ENCODE measurements at regions not wholly inside any gene's neighbourhood (a gene's known extent, or its start where the extent isn't known, plus 50 kb on each side); places are given as distances from the start of the nearest gene placed in this dataset.
"Not testable (repeated sequence)": the region's sequence is repeated elsewhere in the genome, so short reads cannot be mapped to it uniquely, and the experiment has no call there.

DNA sequence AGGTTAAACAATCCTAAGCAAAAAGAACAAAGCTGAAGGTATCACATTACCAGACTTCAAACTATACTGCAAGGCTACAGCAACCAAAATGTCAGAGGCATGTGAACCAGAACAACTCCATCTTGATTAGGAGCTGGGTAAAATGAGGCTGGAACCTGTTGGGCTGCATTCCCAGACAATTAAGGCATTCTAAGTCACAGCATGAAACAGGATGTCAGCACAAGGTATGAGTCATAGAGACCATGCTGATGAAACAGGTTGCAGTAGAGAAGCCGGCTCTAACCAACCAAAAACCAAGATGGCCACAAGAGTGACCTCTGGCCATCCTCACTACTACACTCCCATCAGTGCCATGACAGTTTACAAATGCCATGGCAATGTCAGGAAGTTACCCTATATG lies 252.0 kb downstream of the RASEF start:
- no peak overlapping the region for H3K27ac Mint-ChIP-seq
- H3K27me3 Mint-ChIP-seq = no peaks in the 10 kb centered on the region
- no peaks in the 10 kb centered on the region for H3K9me3 Mint-ChIP-seq
- H3K36me3 Mint-ChIP-seq (ENCODE audit: low read depth) = no peaks in the 10 kb centered on the region
- intact Hi-C loops (cut with micrococcal nuclease) = no loop called here
- H3K4me3 Mint-ChIP-seq = no peak overlapping the region
- H3K4me1 Mint-ChIP-seq (ENCODE audit: low read depth) = no peaks in the 10 kb centered on the region

DNA sequence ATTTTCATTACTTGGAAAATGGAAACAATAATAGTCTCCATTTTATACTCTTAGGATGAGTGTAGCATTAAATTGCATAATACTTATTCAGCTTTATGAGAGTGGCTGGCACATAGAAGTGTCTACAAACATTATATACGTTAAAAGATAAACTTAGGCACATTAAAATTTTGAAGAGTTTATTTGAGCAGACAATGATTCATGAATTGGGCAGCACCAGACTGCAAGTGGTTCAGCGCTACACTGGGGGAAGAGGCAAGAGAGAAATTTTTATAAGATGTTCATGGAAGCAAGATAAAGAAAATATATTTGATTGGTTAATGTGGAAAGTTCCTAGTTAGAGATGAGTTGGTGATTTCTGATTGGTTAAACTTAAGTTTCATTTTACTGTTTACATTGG lies 243.7 kb downstream of the RASEF start:
- no peaks in the 10 kb centered on the region for H3K36me3 Mint-ChIP-seq (ENCODE audit: low read depth)
- no peak overlapping the region for H3K27ac Mint-ChIP-seq
- intact Hi-C loops (cut with micrococcal nuclease) = no loop called here
- peaks cover 7% of the 10 kb centered on the region for H3K9me3 Mint-ChIP-seq
- no peaks in the 10 kb centered on the region for H3K27me3 Mint-ChIP-seq
- H3K4me1 Mint-ChIP-seq (ENCODE audit: low read depth) = no peaks in the 10 kb centered on the region
- H3K4me3 Mint-ChIP-seq = no peak overlapping the region

DNA sequence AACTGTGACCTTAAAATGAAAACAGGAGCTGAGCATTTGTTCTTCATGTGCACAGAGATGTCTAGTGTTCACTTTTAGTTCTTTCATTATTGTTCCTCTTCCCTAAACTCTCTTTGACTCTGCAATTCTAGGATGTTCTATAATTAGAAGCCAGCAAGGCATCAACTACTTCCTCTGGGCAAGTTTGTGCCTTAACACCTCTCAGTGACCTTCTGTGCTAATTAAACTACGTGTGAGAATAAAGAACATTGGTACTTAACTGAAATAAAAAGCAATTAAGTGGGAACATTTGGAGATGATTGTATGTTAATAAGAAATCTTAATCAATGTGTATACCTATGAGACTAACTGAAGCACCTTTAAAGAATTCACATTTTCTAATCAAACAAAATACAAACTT lies 242.8 kb downstream of the RASEF start:
- Mint-ChIP-seq H3K4me1 (ENCODE audit: low read depth) (no peaks in the 10 kb centered on the region), H3K9me3 (peaks cover 12% of the 10 kb centered on the region), H3K36me3 (ENCODE audit: low read depth) (no peaks in the 10 kb centered on the region), H3K27me3 (no peaks in the 10 kb centered on the region), H3K27ac (no peak overlapping the region), H3K4me3 (no peak overlapping the region)
- intact Hi-C loops (cut with micrococcal nuclease) = no loop called here

DNA sequence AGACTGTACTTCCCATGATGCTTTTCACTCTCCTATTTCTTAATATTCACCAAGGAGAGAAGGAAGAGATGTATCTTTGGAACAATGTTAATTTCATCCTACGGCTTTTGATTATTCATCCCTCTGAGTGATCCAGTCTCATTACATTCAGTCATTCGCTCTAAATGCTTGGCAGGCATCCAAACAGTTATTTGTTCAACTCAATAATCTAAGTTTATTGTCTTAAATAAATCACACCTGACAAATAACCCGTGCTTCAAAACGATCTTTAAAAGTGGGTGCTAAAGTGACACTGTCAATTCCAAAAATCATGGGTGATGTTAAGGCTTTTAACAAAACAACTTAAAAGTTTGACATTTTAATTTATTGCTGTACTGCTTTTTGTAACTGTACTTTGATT lies 233.1 kb downstream of the RASEF start:
- no peaks in the 10 kb centered on the region for H3K4me1 Mint-ChIP-seq (ENCODE audit: low read depth)
- no peaks in the 10 kb centered on the region for H3K36me3 Mint-ChIP-seq (ENCODE audit: low read depth)
- peaks cover 17% of the 10 kb centered on the region for H3K9me3 Mint-ChIP-seq
- no peak overlapping the region for H3K4me3 Mint-ChIP-seq
- intact Hi-C loops (cut with micrococcal nuclease) = no loop called here
- H3K27ac Mint-ChIP-seq = no peak overlapping the region
- H3K27me3 Mint-ChIP-seq = no peaks in the 10 kb centered on the region

DNA sequence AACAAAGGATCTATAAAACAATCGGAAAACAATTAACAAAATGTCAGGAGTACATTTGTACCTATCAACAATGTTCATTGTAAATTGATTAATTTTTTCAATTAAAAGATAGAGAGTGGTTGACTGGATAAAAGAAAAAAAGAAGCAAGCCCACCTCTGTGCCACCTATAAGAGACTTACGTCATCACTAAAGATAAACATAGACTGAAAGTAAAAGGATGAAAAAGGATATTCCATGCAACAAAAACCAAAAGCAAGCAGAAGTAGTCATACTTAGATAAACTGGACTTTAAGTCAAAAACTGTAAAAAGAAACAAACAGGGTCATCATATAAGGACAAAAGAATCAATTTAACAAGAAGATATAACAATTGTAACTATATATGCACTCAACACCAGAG lies 197.4 kb downstream of the RASEF start:
- Mint-ChIP-seq H3K4me1 (ENCODE audit: low read depth) (no peaks in the 10 kb centered on the region), H3K9me3 (peaks cover 5% of the 10 kb centered on the region), H3K4me3 (no peak overlapping the region), H3K36me3 (ENCODE audit: low read depth) (no peaks in the 10 kb centered on the region), H3K27me3 (no peaks in the 10 kb centered on the region), H3K27ac (no peak overlapping the region)
- intact Hi-C loops (cut with micrococcal nuclease) = no loop called here

DNA sequence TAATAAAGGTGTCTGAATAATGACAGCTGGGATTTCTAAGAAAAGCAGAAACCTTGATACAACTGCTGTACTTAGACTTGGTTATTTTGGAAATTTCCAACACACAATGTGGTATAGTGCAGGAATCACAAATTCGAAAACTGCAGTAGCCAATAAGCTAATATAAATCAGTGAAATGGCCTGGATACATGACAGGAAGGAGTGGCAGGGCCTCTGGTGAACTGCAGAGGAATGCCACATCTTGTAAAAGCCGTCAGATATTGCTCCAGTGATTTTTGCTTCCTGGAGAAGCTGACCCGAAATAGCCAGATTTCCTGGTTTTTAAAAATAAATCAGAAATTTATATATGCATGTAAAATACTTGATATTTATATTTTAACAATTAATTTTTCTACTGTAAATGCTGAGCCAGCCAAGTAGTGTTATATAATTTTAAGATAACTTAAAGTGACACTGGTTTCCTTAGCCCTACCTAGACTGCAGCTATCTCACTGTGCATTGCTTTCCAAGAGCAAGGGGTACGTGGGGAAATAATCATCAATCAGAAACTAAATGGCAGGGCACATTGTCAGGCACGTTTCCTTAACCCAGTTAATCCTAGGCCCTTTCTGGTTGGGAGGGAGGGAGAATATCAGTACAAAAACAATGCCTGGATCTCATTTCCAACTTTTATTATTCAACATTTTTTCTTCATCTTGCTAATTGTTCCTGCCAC lies 182.4 kb downstream of the RASEF start:
- Mint-ChIP-seq H3K36me3 (ENCODE audit: low read depth) (no peaks in the 10 kb centered on the region), H3K4me1 (ENCODE audit: low read depth) (no peaks in the 10 kb centered on the region), H3K9me3 (peaks cover 10% of the 10 kb centered on the region), H3K4me3 (no peak overlapping the region), H3K27ac (no peak overlapping the region), H3K27me3 (no peaks in the 10 kb centered on the region)
- intact Hi-C loops (cut with micrococcal nuclease) = no loop called here

DNA sequence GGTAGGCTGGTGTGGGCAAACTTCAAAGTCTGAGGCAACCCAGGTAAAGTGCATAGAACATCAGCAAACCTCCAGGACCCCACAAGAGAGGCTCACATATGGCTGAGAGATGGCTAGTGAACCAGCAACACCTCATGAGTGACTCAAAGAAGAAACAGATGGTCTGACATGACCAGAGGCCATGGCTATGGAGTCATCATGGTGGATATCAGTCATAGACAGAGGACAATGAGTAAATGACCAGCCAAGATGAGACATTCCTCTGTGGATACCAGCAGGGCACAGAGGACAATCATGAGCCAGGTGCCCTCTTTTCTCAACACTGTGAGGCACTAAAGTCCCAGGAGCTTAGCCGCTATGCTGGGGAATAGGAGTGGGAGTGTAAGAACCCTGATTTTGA lies 180.8 kb downstream of the RASEF start:
- no peak overlapping the region for H3K27ac Mint-ChIP-seq
- peaks cover 12% of the 10 kb centered on the region for H3K9me3 Mint-ChIP-seq
- H3K27me3 Mint-ChIP-seq = no peaks in the 10 kb centered on the region
- H3K4me3 Mint-ChIP-seq = no peak overlapping the region
- intact Hi-C loops (cut with micrococcal nuclease) = no loop called here
- H3K4me1 Mint-ChIP-seq (ENCODE audit: low read depth) = no peaks in the 10 kb centered on the region
- H3K36me3 Mint-ChIP-seq (ENCODE audit: low read depth) = no peaks in the 10 kb centered on the region

DNA sequence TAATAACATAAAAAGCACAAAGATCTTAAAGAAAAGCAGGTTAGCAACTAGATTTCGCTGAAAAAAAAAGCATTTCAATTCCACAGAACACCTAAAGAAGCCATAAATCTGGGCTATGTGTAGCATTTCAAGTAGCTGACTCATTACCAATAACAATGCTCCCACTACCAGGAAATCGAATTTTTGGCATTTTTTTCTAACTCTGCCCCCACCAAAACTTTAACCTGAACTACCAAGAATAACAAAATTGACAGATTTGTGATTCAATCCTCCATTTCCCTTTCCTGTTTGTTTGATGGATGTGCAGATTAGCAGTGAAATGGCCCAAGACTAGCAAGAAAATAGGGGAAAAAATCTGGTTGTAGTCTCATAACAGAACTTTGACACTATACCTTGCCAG lies 180.2 kb downstream of the RASEF start:
- Mint-ChIP-seq H3K27ac (no peak overlapping the region), H3K9me3 (peaks cover 12% of the 10 kb centered on the region), H3K27me3 (no peaks in the 10 kb centered on the region), H3K4me1 (ENCODE audit: low read depth) (no peaks in the 10 kb centered on the region), H3K36me3 (ENCODE audit: low read depth) (no peaks in the 10 kb centered on the region), H3K4me3 (no peak overlapping the region)
- intact Hi-C loops (cut with micrococcal nuclease) = no loop called here

DNA sequence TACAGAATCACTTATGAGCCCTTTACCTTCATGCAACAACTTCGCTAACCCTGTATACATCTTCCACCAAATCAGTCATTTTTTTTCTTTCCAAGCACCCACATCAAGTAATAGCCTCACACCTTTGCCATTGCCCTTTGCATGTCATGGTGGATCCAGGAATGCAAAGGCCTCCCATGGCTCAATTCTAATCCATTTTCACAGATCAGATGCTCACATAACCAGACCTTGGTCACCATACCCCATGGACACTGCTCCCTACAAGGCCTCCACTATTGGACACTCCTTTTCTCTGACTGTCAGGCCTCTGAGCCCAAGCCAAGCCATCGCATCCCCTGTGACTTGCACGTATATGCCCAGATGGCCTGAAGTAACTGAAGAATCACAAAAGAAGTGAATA lies 179.5 kb downstream of the RASEF start:
- Mint-ChIP-seq H3K4me3 (no peak overlapping the region), H3K27ac (no peak overlapping the region), H3K9me3 (peaks cover 12% of the 10 kb centered on the region), H3K27me3 (no peaks in the 10 kb centered on the region), H3K4me1 (ENCODE audit: low read depth) (no peaks in the 10 kb centered on the region), H3K36me3 (ENCODE audit: low read depth) (no peaks in the 10 kb centered on the region)
- intact Hi-C loops (cut with micrococcal nuclease) = no loop called here

DNA sequence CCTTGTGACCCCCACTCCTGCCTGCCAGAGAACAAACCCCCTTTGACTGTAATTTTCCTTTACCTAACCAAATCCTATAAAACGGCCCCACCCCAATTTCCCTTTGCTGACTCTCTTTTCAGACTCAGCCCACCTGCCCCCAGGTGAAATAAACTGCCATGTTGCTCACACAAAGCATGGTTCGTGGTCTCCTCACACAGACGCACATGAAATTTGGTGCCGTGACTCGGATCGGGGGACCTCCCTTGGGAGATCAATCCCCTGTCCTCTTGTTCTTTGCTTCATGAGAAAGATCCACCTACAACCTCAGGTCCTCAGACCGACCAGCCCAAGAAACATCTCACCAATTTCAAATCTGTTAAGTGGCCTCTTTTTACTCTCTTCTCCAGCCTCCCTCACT lies 179.0 kb downstream of the RASEF start:
- H3K4me1 Mint-ChIP-seq (ENCODE audit: low read depth); H3K36me3 Mint-ChIP-seq (ENCODE audit: low read depth); intact Hi-C loops (cut with micrococcal nuclease); H3K27ac Mint-ChIP-seq; H3K4me3 Mint-ChIP-seq; H3K27me3 Mint-ChIP-seq: not testable (repeated sequence)
- H3K9me3 Mint-ChIP-seq = peaks cover 12% of the 10 kb centered on the region

DNA sequence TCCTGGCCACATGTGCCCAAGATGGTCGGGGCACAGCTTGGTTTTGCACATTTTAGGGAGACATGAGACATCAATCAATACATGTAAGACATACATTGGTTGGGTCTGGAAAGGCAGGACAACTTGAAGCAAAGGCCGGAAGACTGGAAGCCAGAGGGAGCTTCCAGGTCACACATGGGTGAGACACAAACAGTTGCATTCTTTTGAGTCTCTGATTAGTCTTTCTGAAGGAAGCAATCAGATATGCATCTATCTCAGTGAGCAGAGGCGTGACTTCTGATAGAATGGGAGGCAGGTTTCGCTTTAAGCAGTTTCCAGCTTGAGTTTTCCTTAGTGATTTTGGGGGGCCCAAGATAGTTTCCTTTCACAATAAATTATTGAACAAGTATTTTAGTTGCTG lies 172.5 kb downstream of the RASEF start:
- Mint-ChIP-seq H3K27me3 (no peaks in the 10 kb centered on the region), H3K4me3 (no peak overlapping the region), H3K4me1 (ENCODE audit: low read depth) (no peaks in the 10 kb centered on the region), H3K9me3 (peaks cover 3% of the 10 kb centered on the region), H3K36me3 (ENCODE audit: low read depth) (no peaks in the 10 kb centered on the region), H3K27ac (no peak overlapping the region)
- intact Hi-C loops (cut with micrococcal nuclease) = no loop called here

DNA sequence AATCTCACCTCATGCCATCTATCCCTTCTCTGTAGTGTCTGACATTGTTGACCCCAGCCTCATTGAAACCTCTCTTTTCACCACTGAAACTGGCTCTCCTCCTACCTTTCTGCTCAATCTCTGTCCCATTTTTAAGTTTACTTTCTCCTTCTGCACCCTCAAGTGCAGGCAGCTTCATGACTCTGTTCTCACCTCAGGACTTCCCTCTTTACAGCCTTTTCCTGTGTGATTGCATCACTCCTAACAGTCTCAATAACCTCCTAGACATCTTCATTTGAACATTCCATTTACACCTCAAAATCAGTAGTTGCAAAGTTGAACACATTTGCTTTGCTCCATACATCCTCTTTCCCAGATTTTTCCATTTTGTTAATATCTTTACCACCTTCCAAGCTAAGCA lies 172.1 kb downstream of the RASEF start:
- no peak overlapping the region for H3K4me3 Mint-ChIP-seq
- H3K9me3 Mint-ChIP-seq = peaks cover under 1% of the 10 kb centered on the region
- H3K4me1 Mint-ChIP-seq (ENCODE audit: low read depth) = no peaks in the 10 kb centered on the region
- no peaks in the 10 kb centered on the region for H3K36me3 Mint-ChIP-seq (ENCODE audit: low read depth)
- H3K27ac Mint-ChIP-seq = no peak overlapping the region
- intact Hi-C loops (cut with micrococcal nuclease) = no loop called here
- no peaks in the 10 kb centered on the region for H3K27me3 Mint-ChIP-seq

DNA sequence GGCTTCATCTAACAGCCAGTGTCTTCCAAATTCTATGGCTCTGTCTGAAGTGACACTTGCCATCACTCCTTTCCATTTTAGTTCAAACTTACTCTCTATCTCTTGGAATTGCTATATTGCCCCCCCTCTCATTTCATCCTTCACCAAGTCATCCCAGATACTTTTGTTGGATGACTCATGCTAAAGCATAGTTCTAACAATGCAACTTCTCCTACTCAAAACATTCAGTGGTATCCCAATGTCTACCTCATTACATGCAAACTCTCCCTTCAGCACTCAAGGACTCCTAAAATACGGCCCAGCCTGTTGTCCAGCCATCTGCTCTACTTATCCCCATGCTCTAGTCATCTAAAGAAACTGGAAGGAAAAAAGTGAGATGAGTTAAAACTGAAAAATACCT lies 171.6 kb downstream of the RASEF start:
- peaks cover 5% of the 10 kb centered on the region for H3K9me3 Mint-ChIP-seq

DNA sequence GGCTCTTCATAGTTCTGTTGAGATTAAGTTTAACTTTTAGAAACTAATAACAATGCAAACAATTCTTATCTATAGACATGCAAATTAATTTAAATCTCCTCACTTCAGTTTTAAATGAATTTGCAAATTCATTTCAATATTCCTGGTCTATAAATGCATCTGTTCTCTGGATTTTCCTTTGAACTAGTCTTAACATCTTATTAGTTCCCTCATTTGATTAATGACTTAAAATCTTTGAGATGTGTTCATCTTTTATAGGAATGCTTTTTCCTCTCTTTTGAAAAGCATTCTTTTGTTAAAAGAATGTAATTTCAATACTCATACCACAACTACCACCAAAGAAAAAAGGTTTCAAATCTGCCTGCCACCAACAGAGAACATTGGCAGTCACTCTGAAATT lies 169.4 kb downstream of the RASEF start:
- intact Hi-C loops (cut with micrococcal nuclease) = no loop called here
- H3K36me3 Mint-ChIP-seq (ENCODE audit: low read depth) = no peaks in the 10 kb centered on the region
- no peaks in the 10 kb centered on the region for H3K4me1 Mint-ChIP-seq (ENCODE audit: low read depth)
- no peak overlapping the region for H3K4me3 Mint-ChIP-seq
- H3K27ac Mint-ChIP-seq = no peak overlapping the region
- peaks cover 13% of the 10 kb centered on the region for H3K9me3 Mint-ChIP-seq
- no peaks in the 10 kb centered on the region for H3K27me3 Mint-ChIP-seq

More for the DNA sequence above, 171.6 kb downstream of the RASEF start:
- H3K27ac Mint-ChIP-seq = no peak overlapping the region
- no peaks in the 10 kb centered on the region for H3K27me3 Mint-ChIP-seq
- H3K4me1 Mint-ChIP-seq (ENCODE audit: low read depth) = no peaks in the 10 kb centered on the region
- H3K36me3 Mint-ChIP-seq (ENCODE audit: low read depth) = no peaks in the 10 kb centered on the region
- no peak overlapping the region for H3K4me3 Mint-ChIP-seq
- intact Hi-C loops (cut with micrococcal nuclease) = no loop called here

DNA sequence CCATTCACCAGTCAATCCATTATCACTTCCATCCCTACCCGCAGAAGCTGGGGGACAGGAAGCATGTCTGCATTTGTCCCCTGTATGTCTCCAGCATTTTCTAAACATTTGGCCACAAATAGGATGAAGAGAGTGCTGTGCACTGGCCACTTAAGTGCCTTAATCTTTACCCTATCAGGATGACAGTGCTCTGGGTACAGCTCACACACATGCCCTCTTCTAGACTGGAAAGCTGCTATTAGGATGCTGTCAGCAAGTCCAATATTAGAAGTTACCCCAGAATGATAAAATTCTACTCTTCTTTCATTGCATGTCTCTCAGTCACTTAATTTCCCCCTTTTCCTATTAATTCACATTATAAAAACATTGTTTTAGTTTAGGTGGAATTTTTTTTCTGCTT lies 168.4 kb downstream of the RASEF start:
- Mint-ChIP-seq H3K9me3 (peaks cover 13% of the 10 kb centered on the region), H3K36me3 (ENCODE audit: low read depth) (no peaks in the 10 kb centered on the region), H3K27me3 (no peaks in the 10 kb centered on the region), H3K4me1 (ENCODE audit: low read depth) (no peaks in the 10 kb centered on the region), H3K27ac (no peak overlapping the region), H3K4me3 (no peak overlapping the region)
- intact Hi-C loops (cut with micrococcal nuclease) = no loop called here

Measured in dendritic cell treated with granulocyte-macrophage colony-stimulating factor and Interleukin-4, amounts not matched to agents 40 ng/mL and 50 ng/mL, for 4 days (primary cell).